Activated T-helper 1 cell treated with anti-CD3 and anti-CD28 coated beads, Interleukin-12 subunit alpha, Interleukin-12 subunit beta, Interleukin-2, Interleukin-4 antibody, amounts not matched to agents 30 ng/mL and 10 ng/mL and 1 ng/mL, durations not matched to agents 14 hours and 24 hours and 36 hours (primary cell): ENCODE measurements at regions not wholly inside any gene's neighbourhood (a gene's known extent, or its start where the extent isn't known, plus 50 kb on each side); places are given as distances from the start of the nearest gene placed in this dataset.

Experiments
- DNase-seq: peaks from one replicate; pipeline ENCODE4 v3.0.0; 2021; ENCODE audit warnings: low spot score
- H3K27ac Mint-ChIP-seq: one replicate; pipeline ENCODE4 v1.8.0; 2021; ENCODE audit warnings: mild to moderate bottlenecking, mixed read lengths
- H3K27me3 Mint-ChIP-seq: one replicate; pipeline ENCODE4 v1.8.0; 2022; ENCODE audit warnings: mild to moderate bottlenecking, moderate library complexity, mixed read lengths; ENCODE audit not compliant: insufficient read depth
- H3K36me3 Mint-ChIP-seq: one replicate; pipeline ENCODE4 v1.8.0; 2021; ENCODE audit warnings: low read depth, mixed read lengths
- H3K4me1 Mint-ChIP-seq: one replicate; pipeline ENCODE4 v1.8.0; 2021; ENCODE audit warnings: low read depth, mixed read lengths
- H3K4me3 Mint-ChIP-seq: one replicate; pipeline ENCODE4 v1.8.0; 2021; ENCODE audit warnings: mild to moderate bottlenecking, moderate library complexity, mixed read lengths
- H3K9me3 Mint-ChIP-seq: one replicate; pipeline ENCODE4 v1.8.0; 2021; ENCODE audit warnings: mixed read lengths
- intact Hi-C: fragments of 100-400 bp; cut with micrococcal nuclease; formaldehyde crosslinking; loops from one replicate; pipeline ENCODE4 v1.15.1; 2024

DNA sequence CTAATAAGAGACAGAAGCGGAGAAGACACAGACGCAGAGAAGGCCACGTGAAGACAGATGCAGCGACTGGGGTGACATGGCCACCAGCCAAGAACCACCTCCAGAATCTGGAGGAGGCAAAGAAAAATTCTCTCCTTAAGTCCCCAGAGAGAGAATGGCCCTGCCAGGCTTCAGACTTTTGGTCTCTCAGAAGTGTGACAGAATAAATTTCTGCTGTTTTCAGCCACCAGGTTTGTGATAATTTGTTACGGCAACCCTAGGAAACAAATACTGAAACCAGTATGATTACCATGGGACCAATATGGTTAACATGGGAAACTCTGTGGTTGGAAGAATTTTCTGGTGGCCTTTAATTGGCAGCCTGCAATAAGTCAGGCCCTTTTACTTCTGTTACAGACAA lies 63.9 kb upstream of the DOCK9 start:
- peaks cover 16% of the 10 kb centered on the region for H3K36me3 Mint-ChIP-seq
- H3K4me1 Mint-ChIP-seq = peaks cover 71% of the 10 kb centered on the region
- no peak for DNase-seq
- peaks cover 2% of the 10 kb centered on the region for H3K27me3 Mint-ChIP-seq
- no peak overlapping the region for H3K4me3 Mint-ChIP-seq
- H3K9me3 Mint-ChIP-seq = no peaks in the 10 kb centered on the region
- no peak overlapping the region for H3K27ac Mint-ChIP-seq
- intact Hi-C loops = loop anchor here (1.0 kb wide), 1 partner anchor 10 kb away; no protein-coding TSS in a partner anchor

DNA sequence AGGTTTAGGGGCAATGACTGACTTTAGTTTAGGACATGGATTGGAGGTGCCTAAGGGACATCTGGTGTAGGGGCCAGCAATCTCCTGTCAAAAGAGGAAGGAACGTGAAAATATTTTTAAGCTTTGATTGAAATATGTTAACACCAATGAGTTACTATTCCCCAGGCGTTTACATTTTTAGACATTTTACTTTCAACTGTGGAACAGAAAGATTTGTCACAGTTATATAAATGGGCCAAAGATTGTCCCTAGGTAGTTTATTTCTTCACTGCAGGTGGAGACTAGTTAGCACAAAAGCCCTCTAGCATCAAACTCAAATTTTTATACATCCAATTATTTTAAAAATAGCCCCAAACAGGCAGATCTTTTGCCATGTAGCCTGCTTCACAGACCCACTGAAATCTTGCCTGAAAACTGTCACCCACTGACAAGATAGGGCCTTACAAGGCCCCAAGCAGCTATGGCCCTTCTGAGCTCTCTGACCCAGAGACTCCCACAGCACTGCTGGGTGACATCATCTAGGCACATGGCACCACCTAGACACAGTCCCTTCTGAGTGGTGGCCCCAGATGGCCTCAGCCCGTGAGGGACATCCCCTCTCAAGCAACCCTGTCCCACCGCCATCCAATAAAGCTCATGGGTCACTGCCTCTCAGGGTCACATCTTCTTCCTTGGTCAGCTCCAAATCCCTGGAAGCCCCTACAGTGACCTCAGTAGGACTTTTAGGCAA lies 64.8 kb upstream of the DOCK9 start:
- Mint-ChIP-seq H3K36me3 (peaks cover 15% of the 10 kb centered on the region), H3K27me3 (peaks cover 2% of the 10 kb centered on the region)
- intact Hi-C loops = loop anchor here (1.0 kb wide), 1 partner anchor 9 kb away; no protein-coding TSS in a partner anchor

DNA sequence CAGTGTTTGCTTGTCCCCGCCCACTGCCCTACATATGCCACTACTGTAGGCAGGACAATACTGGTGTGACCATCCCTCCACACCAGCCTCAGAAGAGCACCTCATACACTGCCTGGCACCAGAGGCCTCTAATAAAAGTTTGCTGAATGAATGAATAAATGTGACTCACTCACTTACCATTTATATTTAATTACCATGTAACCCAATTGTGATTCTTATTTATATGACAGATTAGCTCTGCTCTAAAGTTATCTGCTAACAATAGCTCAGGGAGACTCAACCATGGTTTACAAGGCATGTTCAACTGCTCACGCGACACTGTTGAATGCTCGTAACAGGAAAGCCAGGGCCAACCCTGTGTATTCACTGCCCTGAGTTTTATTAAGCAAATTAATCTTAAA lies 66.0 kb upstream of the DOCK9 start:
- Mint-ChIP-seq H3K27ac (no peak overlapping the region), H3K36me3 (peaks cover 15% of the 10 kb centered on the region)
- intact Hi-C loops = no loop called here

More for the DNA sequence above, 64.8 kb upstream of the DOCK9 start:
- Mint-ChIP-seq H3K27ac (no peak overlapping the region), H3K4me1 (peaks cover 75% of the 10 kb centered on the region), H3K4me3 (no peak overlapping the region), H3K9me3 (no peaks in the 10 kb centered on the region)
- DNase-seq = no peak

DNA sequence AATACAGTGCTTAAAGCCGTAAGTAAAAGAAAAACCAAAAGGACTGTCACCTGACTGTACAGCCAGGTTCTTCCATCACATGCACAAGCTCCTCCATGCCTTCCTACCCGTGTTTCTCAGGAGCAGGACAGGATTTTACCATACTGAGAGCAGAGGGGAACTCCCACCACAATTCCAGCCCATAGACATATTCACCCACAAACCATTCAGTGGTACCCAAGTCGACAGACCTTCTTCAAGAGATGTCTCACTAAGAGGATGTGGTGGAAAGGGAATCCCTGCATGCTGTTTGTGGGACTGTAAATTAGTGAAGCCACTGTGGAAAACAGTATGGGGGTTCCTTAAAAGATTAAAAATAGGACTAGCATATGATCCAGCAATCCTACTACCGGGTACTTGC lies 66.9 kb upstream of the DOCK9 start:
- peaks cover 2% of the 10 kb centered on the region for H3K27me3 Mint-ChIP-seq
- H3K9me3 Mint-ChIP-seq = no peaks in the 10 kb centered on the region
- peaks cover 92% of the 10 kb centered on the region for H3K4me1 Mint-ChIP-seq
- peak overlapping the region; percentile 91 for H3K27ac Mint-ChIP-seq
- intact Hi-C loops = no loop called here
- no peak for DNase-seq
- peaks cover 15% of the 10 kb centered on the region for H3K36me3 Mint-ChIP-seq
- H3K4me3 Mint-ChIP-seq = peak overlapping the region; percentile 68

More for the DNA sequence above, 66.0 kb upstream of the DOCK9 start:
- H3K4me3 Mint-ChIP-seq = no peak overlapping the region
- H3K4me1 Mint-ChIP-seq = peaks cover 84% of the 10 kb centered on the region
- no peak for DNase-seq
- H3K27me3 Mint-ChIP-seq = peaks cover 2% of the 10 kb centered on the region
- H3K9me3 Mint-ChIP-seq = no peaks in the 10 kb centered on the region

DNA sequence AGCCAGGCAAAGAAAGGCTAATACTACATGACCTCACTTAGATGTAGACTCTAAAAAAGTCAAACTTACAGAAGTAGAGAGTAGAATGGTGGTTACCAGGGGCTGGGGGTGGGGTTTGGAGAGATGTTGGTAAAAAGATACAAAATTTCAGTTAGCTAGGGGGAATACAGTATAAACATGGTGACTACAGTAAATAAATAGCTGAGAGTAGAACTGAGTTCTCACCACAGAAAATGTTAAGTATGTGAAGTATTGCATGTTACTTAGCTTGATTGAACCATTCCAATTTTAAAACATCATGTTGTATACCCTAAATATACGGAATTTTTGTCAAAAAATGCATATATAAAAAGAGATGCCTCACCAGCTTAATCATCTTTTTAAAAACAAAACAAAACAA lies 67.5 kb upstream of the DOCK9 start:
- intact Hi-C loops = no loop called here
- DNase-seq = no peak
- peaks cover 2% of the 10 kb centered on the region for H3K27me3 Mint-ChIP-seq
- peaks cover 14% of the 10 kb centered on the region for H3K36me3 Mint-ChIP-seq
- peak overlapping the region; percentile 68 for H3K4me3 Mint-ChIP-seq
- peaks cover 93% of the 10 kb centered on the region for H3K4me1 Mint-ChIP-seq
- H3K9me3 Mint-ChIP-seq = no peaks in the 10 kb centered on the region
- H3K27ac Mint-ChIP-seq = peak overlapping the region; percentile 91

DNA sequence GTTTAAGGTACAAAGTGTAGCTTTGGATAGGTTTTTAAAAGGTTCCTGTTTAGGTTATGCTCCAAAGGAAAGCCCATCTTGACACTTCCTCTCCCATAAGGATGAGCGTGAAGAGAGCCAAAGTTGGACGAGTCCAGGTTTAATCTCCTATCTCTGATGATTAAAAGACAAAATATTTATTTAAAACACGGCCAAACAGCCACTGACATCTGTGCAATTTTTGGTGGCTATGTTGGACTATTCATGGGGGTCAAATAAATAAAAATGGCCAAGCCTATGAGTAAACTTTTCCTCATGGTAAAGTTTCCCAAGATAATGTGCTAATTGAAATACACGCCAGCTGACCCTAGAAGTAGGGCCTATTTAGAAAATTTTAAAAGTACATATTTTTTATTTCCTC lies 69.0 kb upstream of the DOCK9 start:
- H3K4me1 Mint-ChIP-seq = peaks cover 93% of the 10 kb centered on the region
- peak overlapping the region; percentile 68 for H3K4me3 Mint-ChIP-seq
- peak overlapping the region; percentile 91 for H3K27ac Mint-ChIP-seq
- no peaks in the 10 kb centered on the region for H3K9me3 Mint-ChIP-seq
- H3K36me3 Mint-ChIP-seq = peaks cover 13% of the 10 kb centered on the region
- intact Hi-C loops = loop anchor here (1.0 to 2.0 kb wide), 4 partner anchors 20 to 386 kb away; no protein-coding TSS in a partner anchor
- no peaks in the 10 kb centered on the region for H3K27me3 Mint-ChIP-seq
- no peak for DNase-seq

DNA sequence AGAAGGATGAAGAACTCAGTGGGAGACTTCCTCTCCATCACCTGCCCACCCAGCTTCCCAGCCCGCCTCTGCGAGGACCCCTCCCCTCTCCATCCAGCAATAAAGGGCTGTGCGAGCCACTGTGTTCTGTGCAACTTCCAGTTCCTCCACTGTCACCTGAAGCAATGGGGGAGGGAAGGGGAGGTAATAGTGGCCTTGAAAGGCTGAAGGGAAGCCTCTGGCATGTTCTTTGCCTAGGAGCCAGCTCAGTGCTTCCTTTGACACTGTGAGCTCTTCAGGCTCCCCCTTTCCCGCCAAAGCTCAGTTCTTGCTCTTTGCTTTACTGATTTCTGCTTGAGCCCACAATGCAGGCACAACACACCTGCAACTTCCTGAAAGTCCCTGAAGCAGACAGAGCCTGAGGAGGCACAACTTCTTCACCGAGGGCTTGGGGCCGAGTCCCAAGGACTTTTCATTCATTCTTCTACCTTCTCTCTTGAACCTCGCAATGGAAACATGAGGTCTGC lies 73.2 kb upstream of the DOCK9 start:
- no peaks in the 10 kb centered on the region for H3K27me3 Mint-ChIP-seq
- H3K9me3 Mint-ChIP-seq = no peaks in the 10 kb centered on the region
- peaks cover 16% of the 10 kb centered on the region for H3K36me3 Mint-ChIP-seq
- no peak for DNase-seq
- H3K4me3 Mint-ChIP-seq = peak overlapping the region; percentile 67
- peak overlapping the region; percentile 83 for H3K27ac Mint-ChIP-seq
- intact Hi-C loops = loop anchor here (1.0 kb wide), 4 partner anchors 9 to 161 kb away; no protein-coding TSS in a partner anchor
- peaks cover 87% of the 10 kb centered on the region for H3K4me1 Mint-ChIP-seq

DNA sequence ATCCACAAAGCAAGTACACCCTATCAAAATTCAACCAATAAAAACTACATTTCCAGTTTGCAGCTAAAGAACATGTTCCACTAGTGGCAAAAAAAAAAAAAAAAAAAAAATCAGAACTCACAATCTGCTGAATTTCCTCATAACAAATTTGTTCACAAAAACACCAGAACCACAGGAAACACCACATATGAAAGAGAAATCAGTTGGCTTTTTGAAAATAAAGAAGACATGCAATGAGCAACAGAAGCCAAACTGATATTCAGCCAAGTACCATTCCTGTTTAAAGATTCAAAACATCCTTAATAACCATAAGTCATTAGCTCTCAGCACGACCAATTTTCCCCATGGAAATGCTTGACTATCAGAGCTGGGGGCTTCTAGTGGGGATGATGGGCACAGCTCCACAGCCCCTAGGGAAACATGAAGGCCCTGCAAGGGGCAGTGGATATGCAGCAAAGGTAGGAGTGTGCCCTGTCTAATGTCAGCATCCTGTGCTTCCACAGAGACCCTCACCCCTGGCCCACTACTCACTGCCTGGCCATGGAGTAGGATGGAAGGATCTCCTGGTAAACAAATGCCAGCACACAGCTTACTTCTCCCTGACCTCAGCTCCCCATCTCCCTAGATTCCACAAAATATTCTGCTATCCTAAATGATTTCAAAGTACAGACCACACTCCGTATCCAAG lies 74.0 kb upstream of the DOCK9 start:
- H3K4me1 Mint-ChIP-seq = peaks cover 78% of the 10 kb centered on the region
- intact Hi-C loops = loop anchor here (1.0 kb wide), 2 partner anchors 10 to 26 kb away; no protein-coding TSS in a partner anchor
- peak overlapping the region; percentile 83 for H3K27ac Mint-ChIP-seq
- H3K27me3 Mint-ChIP-seq = no peaks in the 10 kb centered on the region
- peaks cover 16% of the 10 kb centered on the region for H3K36me3 Mint-ChIP-seq
- H3K4me3 Mint-ChIP-seq = peak overlapping the region; percentile 67
- no peaks in the 10 kb centered on the region for H3K9me3 Mint-ChIP-seq
- DNase-seq = no peak

DNA sequence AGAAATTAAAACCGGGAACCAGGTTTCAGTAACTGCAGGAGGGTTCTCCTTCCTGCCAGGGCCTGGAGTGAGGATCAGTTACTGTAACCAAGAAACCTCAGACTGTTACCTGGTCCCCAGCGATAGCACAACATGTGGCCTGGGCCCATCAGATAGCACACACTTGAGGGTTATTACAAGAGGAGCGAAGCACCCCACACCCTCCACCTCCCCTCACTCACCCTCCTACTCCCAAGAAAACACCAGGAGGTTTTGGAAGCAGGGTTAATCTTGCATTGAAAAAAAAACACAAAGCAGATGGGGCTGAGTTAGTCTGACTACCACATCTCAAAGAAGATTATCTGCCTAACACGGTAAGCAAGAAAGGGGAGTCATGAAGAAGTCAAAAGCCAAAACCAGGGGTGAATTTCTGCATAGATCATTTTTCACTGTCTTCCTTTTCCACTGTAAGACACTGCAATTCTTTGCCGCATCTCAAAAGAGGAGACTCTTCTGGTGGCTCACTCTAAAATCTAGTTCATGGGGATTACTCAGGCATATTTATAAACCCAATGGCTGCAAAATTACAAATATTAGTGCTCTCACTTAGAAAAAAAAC lies 75.9 kb upstream of the DOCK9 start:
- peaks cover 67% of the 10 kb centered on the region for H3K4me1 Mint-ChIP-seq
- no peaks in the 10 kb centered on the region for H3K9me3 Mint-ChIP-seq
- peak overlapping the region; percentile 28 for H3K27ac Mint-ChIP-seq
- no peaks in the 10 kb centered on the region for H3K27me3 Mint-ChIP-seq
- peak overlapping the region; percentile 48 for H3K4me3 Mint-ChIP-seq
- peaks cover 16% of the 10 kb centered on the region for H3K36me3 Mint-ChIP-seq
- intact Hi-C loops = loop anchor here (1.0 kb wide), 1 partner anchor 13 kb away; no protein-coding TSS in a partner anchor
- no peak for DNase-seq

DNA sequence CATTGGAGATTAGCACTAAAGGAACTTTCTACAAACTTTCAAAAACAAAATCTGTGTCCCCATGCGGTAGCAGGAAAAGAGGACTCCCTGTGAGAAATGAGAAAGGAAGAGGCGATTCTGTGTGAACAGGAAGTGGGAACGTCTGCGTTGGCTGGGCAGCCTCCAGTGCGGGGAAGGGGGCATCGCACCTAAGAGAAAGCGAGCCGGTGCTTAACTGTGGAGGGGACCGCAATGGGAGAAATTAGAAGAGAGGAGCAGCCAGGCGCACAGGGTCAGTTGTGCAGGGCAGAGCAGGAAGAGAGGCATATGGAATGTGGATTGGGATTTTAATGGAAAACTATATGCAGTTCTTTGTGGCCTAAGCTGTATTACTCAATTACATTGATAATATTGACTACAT lies 77.4 kb upstream of the DOCK9 start:
- no peak for DNase-seq
- Mint-ChIP-seq H3K4me1 (peaks cover 63% of the 10 kb centered on the region), H3K27ac (no peak overlapping the region), H3K4me3 (no peak overlapping the region), H3K9me3 (no peaks in the 10 kb centered on the region), H3K36me3 (peaks cover 15% of the 10 kb centered on the region), H3K27me3 (no peaks in the 10 kb centered on the region)
- intact Hi-C loops = no loop called here

DNA sequence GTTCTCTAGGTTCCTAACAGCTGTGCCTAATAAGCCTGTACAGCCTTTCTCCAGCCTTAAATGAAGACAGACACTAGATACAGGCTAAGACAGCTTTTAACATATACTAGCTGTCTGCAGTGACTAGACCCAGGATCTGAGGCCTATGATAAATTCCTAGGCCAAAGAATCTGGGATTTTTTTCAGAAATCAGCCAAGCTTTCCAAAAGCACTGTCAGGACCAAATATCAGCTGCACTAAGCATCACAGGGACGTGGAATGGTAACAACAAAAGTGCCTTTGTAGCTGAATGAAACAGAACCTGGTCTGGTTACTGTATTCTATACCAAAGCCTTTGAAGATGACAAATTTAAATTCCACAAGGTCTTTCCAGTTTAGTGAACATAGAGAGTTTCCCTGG lies 77.9 kb upstream of the DOCK9 start:
- Mint-ChIP-seq H3K36me3 (peaks cover 14% of the 10 kb centered on the region), H3K4me3 (no peak overlapping the region), H3K27ac (no peak overlapping the region), H3K4me1 (peaks cover 58% of the 10 kb centered on the region), H3K27me3 (no peaks in the 10 kb centered on the region), H3K9me3 (no peaks in the 10 kb centered on the region)
- intact Hi-C loops = no loop called here
- no peak for DNase-seq

DNA sequence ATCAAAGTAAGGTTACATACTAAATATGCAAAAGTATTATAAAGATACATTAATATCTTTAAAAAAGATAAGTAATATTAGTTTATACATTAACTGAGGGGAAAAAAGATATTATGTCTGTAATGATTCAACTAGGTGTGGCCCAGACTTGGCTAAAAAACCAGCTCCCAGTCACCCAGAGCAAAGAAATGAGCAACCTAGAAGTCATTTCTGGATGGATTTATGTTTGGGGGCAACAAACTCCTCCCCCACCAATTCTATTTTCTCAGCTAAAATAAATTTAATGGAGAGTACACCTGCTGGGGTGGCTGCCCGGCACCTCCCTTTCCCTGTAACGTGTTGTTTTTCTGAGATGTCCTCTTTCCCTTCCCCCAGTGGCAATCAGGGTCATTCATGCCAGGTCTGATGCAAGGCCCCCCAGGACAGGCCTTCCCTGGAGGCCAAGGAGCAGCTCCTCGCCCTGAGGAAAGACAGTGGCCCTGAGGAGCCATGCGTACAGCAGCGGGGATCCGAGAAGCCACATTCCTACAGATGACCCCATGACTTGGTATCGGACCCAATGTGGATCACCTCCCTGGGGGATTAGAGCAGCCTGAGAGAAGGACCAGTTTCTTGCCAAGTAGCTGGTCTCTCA lies 78.6 kb upstream of the DOCK9 start:
- peaks cover 57% of the 10 kb centered on the region for H3K4me1 Mint-ChIP-seq
- no peak for DNase-seq
- intact Hi-C loops = no loop called here
- no peak overlapping the region for H3K27ac Mint-ChIP-seq
- H3K36me3 Mint-ChIP-seq = peaks cover 17% of the 10 kb centered on the region
- peak overlapping the region; percentile 19 for H3K4me3 Mint-ChIP-seq
- H3K9me3 Mint-ChIP-seq = no peaks in the 10 kb centered on the region
- no peaks in the 10 kb centered on the region for H3K27me3 Mint-ChIP-seq
